Astrocyte (in vitro differentiated cells and primary cell): ENCODE measurements at regions not wholly inside any gene's neighbourhood (a gene's known extent, or its start where the extent isn't known, plus 50 kb on each side); places are given as distances from the start of the nearest gene placed in this dataset.

Experiments used
- DNase-seq: peaks from one replicate; pipeline ENCODE4 v3.0.0-alpha.2; 2010; ENCODE audit warnings: low read depth
- FAIRE-seq: peaks from 2 replicates; lab custom pipeline; 2011; peaks lifted over from hg19 to GRCh38; lab: Jason Lieb, UNC
- H2AFZ ChIP-seq: 2 replicates; pipeline ENCODE4 v1.6.0; 2012; ENCODE audit warnings: low read depth, low read length, inconsistent platforms
- H3K27ac ChIP-seq: 2 replicates; pipeline ENCODE4 v1.5.1; 2011; ENCODE audit warnings: low read depth, low read length, inconsistent platforms
- H3K27me3 ChIP-seq: 2 replicates; pipeline ENCODE4 v1.6.0; 2011; ENCODE audit warnings: low read length, inconsistent platforms; ENCODE audit not compliant: insufficient read depth
- H3K36me3 ChIP-seq: 2 replicates; pipeline ENCODE4 v1.5.1; 2011; ENCODE audit warnings: low read length, inconsistent platforms; ENCODE audit not compliant: insufficient read depth
- H3K4me1 ChIP-seq: 2 replicates; pipeline ENCODE4 v1.5.1; 2011; ENCODE audit warnings: low read length, inconsistent platforms; ENCODE audit not compliant: insufficient read depth
- H3K4me2 ChIP-seq: 2 replicates; pipeline ENCODE4 v1.6.0; 2012; ENCODE audit warnings: low read length, inconsistent platforms
- H3K4me3 ChIP-seq: 2 replicates; pipeline ENCODE4 v1.5.1; 2011; ENCODE audit warnings: low read depth, mild to moderate bottlenecking, low read length, inconsistent platforms; ENCODE audit not compliant: insufficient read depth
- H3K79me2 ChIP-seq: 2 replicates; pipeline ENCODE4 v1.6.0; 2012; ENCODE audit warnings: mild to moderate bottlenecking, low read length, inconsistent platforms; ENCODE audit not compliant: insufficient read depth
- H3K9ac ChIP-seq: 2 replicates; pipeline ENCODE4 v1.6.0; 2012; ENCODE audit warnings: mild to moderate bottlenecking, low read length, inconsistent platforms
- H3K9me3 ChIP-seq: 2 replicates; pipeline ENCODE4 v1.5.1; 2012; ENCODE audit warnings: low read depth, mild to moderate bottlenecking, low read length, inconsistent platforms; ENCODE audit not compliant: insufficient read depth
- H4K20me1 ChIP-seq: 2 replicates; pipeline ENCODE4 v1.6.0; 2012; ENCODE audit warnings: low read length, inconsistent platforms; ENCODE audit not compliant: insufficient read depth
- H3K27ac Mint-ChIP-seq: one replicate; pipeline ENCODE4 v1.8.0; 2021; ENCODE audit warnings: mild to moderate bottlenecking, mixed read lengths; ENCODE audit not compliant: unreplicated experiment
- H3K27me3 Mint-ChIP-seq: one replicate; pipeline ENCODE4 v1.8.0; 2021; ENCODE audit warnings: low read depth, mixed read lengths; ENCODE audit not compliant: unreplicated experiment
- H3K36me3 Mint-ChIP-seq: one replicate; pipeline ENCODE4 v1.8.0; 2021; ENCODE audit warnings: low read depth, mixed read lengths; ENCODE audit not compliant: unreplicated experiment
- H3K4me1 Mint-ChIP-seq: one replicate; pipeline ENCODE4 v1.8.0; 2021; ENCODE audit warnings: low read depth, mixed read lengths; ENCODE audit not compliant: unreplicated experiment
- H3K4me3 Mint-ChIP-seq: one replicate; pipeline ENCODE4 v1.8.0; 2021; ENCODE audit warnings: mild to moderate bottlenecking, moderate library complexity, mixed read lengths; ENCODE audit not compliant: unreplicated experiment
- H3K9me3 Mint-ChIP-seq: one replicate; pipeline ENCODE4 v1.8.0; 2021; ENCODE audit warnings: mild to moderate bottlenecking, mixed read lengths; ENCODE audit not compliant: unreplicated experiment
- EZH2 ChIP-seq: IDR thresholded peaks from 2 replicates; pipeline ENCODE4 v1.6.1; 2012; ENCODE audit warnings: mild to moderate bottlenecking, low read length, inconsistent platforms; ENCODE audit not compliant: insufficient read depth
- TF ChIP-seq, protein P1 (sequence below): IDR thresholded peaks from 2 replicates; pipeline ENCODE4 v1.5.1; 2011; ENCODE audit warnings: low read depth, mild to moderate bottlenecking, inconsistent platforms, low read length, moderate library complexity; ENCODE audit not compliant: insufficient read depth

DNA sequence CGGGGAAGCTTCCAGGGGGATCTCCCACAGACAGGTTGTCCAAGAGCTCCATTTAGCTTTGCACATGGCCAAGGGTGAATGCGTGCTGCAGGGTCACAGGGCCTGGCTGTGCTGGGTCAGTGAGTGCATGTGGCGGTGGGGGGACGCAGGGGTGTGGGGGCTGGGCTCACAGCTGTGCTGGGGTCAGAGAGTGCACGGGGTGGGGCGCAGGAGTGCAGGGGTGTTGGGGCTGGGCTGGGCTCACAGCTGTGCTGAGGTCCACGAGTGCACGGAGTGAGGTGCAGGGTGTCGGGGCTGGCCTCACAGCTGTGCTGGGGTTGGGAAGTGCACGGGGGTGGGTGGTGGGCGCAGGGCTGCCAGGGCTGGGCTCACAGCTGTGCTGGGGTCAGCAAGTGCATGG is 557.7 kb downstream of the BRD1 start:
- Histone ChIP-seq H3K4me1 (no peaks in the 10 kb centered on the region), H2AFZ (no peak overlapping the region), H3K27me3 (no peaks in the 10 kb centered on the region), H3K9me3 (peaks cover 7% of the 10 kb centered on the region), H3K36me3 (no peaks in the 10 kb centered on the region), H3K27ac (no peak overlapping the region), H3K9ac (no peak overlapping the region), H4K20me1 (no peaks in the 10 kb centered on the region), H3K79me2 (no peaks in the 10 kb centered on the region), H3K4me2 (no peak overlapping the region), H3K4me3 (no peak overlapping the region)
- Mint-ChIP-seq H3K27me3 (peaks cover 50% of the 10 kb centered on the region), H3K4me3 (no peak overlapping the region), H3K36me3 (no peaks in the 10 kb centered on the region), H3K4me1 (no peaks in the 10 kb centered on the region), H3K9me3 (peaks cover 3% of the 10 kb centered on the region), H3K27ac (no peak overlapping the region)
- FAIRE-seq (no peak), DNase-seq (no peak)
- no peak for TF ChIP-seq EZH2
- TF ChIP-seq, protein P1, sequence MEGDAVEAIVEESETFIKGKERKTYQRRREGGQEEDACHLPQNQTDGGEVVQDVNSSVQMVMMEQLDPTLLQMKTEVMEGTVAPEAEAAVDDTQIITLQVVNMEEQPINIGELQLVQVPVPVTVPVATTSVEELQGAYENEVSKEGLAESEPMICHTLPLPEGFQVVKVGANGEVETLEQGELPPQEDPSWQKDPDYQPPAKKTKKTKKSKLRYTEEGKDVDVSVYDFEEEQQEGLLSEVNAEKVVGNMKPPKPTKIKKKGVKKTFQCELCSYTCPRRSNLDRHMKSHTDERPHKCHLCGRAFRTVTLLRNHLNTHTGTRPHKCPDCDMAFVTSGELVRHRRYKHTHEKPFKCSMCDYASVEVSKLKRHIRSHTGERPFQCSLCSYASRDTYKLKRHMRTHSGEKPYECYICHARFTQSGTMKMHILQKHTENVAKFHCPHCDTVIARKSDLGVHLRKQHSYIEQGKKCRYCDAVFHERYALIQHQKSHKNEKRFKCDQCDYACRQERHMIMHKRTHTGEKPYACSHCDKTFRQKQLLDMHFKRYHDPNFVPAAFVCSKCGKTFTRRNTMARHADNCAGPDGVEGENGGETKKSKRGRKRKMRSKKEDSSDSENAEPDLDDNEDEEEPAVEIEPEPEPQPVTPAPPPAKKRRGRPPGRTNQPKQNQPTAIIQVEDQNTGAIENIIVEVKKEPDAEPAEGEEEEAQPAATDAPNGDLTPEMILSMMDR, result no peak

DNA sequence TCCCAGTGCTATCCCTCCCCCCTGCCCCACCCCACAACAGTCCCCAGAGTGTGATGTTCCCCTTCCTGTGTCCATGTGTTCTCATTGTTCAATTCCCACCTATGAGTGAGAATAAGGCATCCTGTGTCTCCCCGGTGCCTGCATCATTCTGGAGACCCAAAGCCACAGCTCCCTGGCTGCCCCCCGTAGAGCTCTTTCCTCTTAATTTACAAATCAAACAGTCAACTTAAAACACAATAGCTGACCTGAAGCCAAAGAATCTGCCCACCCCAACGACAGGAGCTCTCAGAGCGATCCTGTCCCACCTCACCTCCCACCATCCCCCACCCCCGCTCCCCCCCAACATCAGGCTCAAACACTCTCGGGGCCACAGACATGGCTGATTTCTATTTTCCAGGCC is 558.3 kb downstream of the BRD1 start:
- Histone ChIP-seq H3K79me2 (no peaks in the 10 kb centered on the region), H3K27me3 (no peaks in the 10 kb centered on the region), H3K27ac (no peak overlapping the region), H3K4me3 (no peak overlapping the region), H3K4me1 (no peaks in the 10 kb centered on the region), H4K20me1 (no peaks in the 10 kb centered on the region), H2AFZ (no peak overlapping the region), H3K36me3 (no peaks in the 10 kb centered on the region), H3K9ac (no peak overlapping the region), H3K4me2 (no peak overlapping the region), H3K9me3 (peaks cover 7% of the 10 kb centered on the region)
- DNase-seq, result no peak
- no peak overlapping the region for H3K4me3 Mint-ChIP-seq
- no peak overlapping the region for H3K27ac Mint-ChIP-seq
- peaks cover 46% of the 10 kb centered on the region for H3K27me3 Mint-ChIP-seq
- no peaks in the 10 kb centered on the region for H3K4me1 Mint-ChIP-seq
- H3K9me3 Mint-ChIP-seq, result peaks cover 3% of the 10 kb centered on the region
- FAIRE-seq, result no peak
- H3K36me3 Mint-ChIP-seq, result no peaks in the 10 kb centered on the region
- TF ChIP-seq, protein P1, result no peak
- TF ChIP-seq EZH2, result no peak

DNA sequence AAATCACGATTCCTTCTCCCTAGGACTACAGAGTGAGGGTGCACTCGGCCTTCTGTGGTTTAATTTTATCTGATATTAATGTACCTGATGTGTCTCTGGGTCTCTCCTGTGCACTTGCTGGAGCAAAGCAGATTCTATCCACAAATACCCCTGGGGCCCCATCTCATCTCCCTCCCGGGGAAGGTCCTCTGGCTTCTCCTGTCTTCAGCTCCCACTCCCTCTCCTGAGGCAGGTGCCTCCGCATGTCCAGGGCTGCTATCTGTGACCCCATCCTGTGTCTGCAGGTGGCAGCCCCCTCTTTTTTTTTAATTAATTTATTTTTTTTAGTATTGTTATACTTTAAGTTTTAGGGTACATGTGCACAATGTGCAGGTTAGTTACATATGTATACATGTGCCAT is 558.7 kb downstream of the BRD1 start:
- no peaks in the 10 kb centered on the region for H3K27me3 ChIP-seq
- no peak overlapping the region for H2AFZ ChIP-seq
- Mint-ChIP-seq H3K36me3 (no peaks in the 10 kb centered on the region), H3K27ac (no peak overlapping the region), H3K4me3 (no peak overlapping the region), H3K9me3 (peaks cover 3% of the 10 kb centered on the region), H3K4me1 (no peaks in the 10 kb centered on the region), H3K27me3 (peaks cover 42% of the 10 kb centered on the region)
- H3K9ac ChIP-seq, result no peak overlapping the region
- H3K79me2 ChIP-seq, result no peaks in the 10 kb centered on the region
- no peaks in the 10 kb centered on the region for H3K4me1 ChIP-seq
- peaks cover 7% of the 10 kb centered on the region for H3K9me3 ChIP-seq
- TF ChIP-seq, protein P1, result no peak
- TF ChIP-seq EZH2, result no peak
- H3K4me3 ChIP-seq, result no peak overlapping the region
- H3K36me3 ChIP-seq, result no peaks in the 10 kb centered on the region
- H4K20me1 ChIP-seq, result no peaks in the 10 kb centered on the region
- no peak for FAIRE-seq
- no peak for DNase-seq
- H3K27ac ChIP-seq, result no peak overlapping the region
- no peak overlapping the region for H3K4me2 ChIP-seq
